ENCODE measurements at regions not wholly inside any gene's neighbourhood (a gene's known extent, or its start where the extent isn't known, plus 50 kb on each side); places are given as distances from the start of the nearest gene placed in this dataset.

- no peak overlapping the region for H3K4me3 ChIP-seq (ENCODE audit: insufficient read depth, low read depth, low read length)
- no peak overlapping the region for H4K8ac ChIP-seq (ENCODE audit: low read depth in 2 of 2, low read length in 2 of 2)
- dilution Hi-C loops (cut with HindIII; ENCODE audit: low sequenced_read_pairs, unreplicated experiment) (no loop called here), in situ Hi-C loops (cut with MboI; ENCODE audit: low sequenced_read_pairs) (no loop called here), intact Hi-C loops (cut with micrococcal nuclease) (no loop called here)
- H4K20me1 ChIP-seq (ENCODE audit: insufficient read depth, low read length) = no peaks in the 10 kb centered on the region
- H4K91ac ChIP-seq (ENCODE audit: insufficient read depth, low read depth, low read length) = no peak overlapping the region
- no peak overlapping the region for H3K4me2 ChIP-seq (ENCODE audit: low read depth, low read length)
- no peak overlapping the region for H3K4ac ChIP-seq (ENCODE audit: low read depth, low read length)
- no peak overlapping the region for H3K56ac ChIP-seq (ENCODE audit: extremely low read depth, insufficient read depth, low read length)
- H3K79me1 ChIP-seq (ENCODE audit: low read depth in 1 of 2, low read length in 2 of 2) = no peaks in the 10 kb centered on the region
- no peak overlapping the region for H3K27ac ChIP-seq (ENCODE audit: insufficient read depth, low read length)
- WGBS, 2 experiments (ENCODE audit: extremely low coverage in 2 of 2, insufficient read length in 1 of 2) = no CpG with 5 or more reads among the region's 2 CpGs
- no peak overlapping the region for H4K5ac ChIP-seq (ENCODE audit: low read depth, low read length)
- H2AK9ac ChIP-seq (replicated peaks; ENCODE audit: low read depth, low read length, poor library complexity) = no peak overlapping the region
- BruUV-seq (replicated peaks) = no TSS peak
- no peak overlapping the region for H2AK5ac ChIP-seq (ENCODE audit: low read depth, low read length)
- no peak overlapping the region for H2BK15ac ChIP-seq (ENCODE audit: low read depth, low read length)
- H2BK5ac ChIP-seq (ENCODE audit: low read depth, low read length, poor library complexity, severe bottlenecking) = no peak overlapping the region
- H3K9me3 ChIP-seq (ENCODE audit: control insufficient read depth, insufficient read depth, low read length) = no peaks in the 10 kb centered on the region
- no peaks in the 10 kb centered on the region for H3K36me3 ChIP-seq (ENCODE audit: control insufficient read depth, insufficient read depth, low read length)
- DNase-seq = peak; percentile 20
- H3K18ac ChIP-seq (ENCODE audit: low read depth, low read length) = no peak overlapping the region
- no peak overlapping the region for H2AFZ ChIP-seq (replicated peaks; ENCODE audit: low read length, poor library complexity)
- no peak overlapping the region for H2BK20ac ChIP-seq (ENCODE audit: low read depth, low read length)
- POLR2A ChIA-PET (ENCODE audit: unreplicated experiment) = no interaction called here
- no peak overlapping the region for H2BK120ac ChIP-seq (ENCODE audit: low read depth, low read length)
- H3K27me3 ChIP-seq (ENCODE audit: control insufficient read depth, insufficient read depth, low read length) = peaks cover 17% of the 10 kb centered on the region
- H3K23ac ChIP-seq (ENCODE audit: low read depth, low read length) = no peak overlapping the region
- CTCF ChIA-PET = no interaction called here
- no peaks in the 10 kb centered on the region for H3K4me1 ChIP-seq (ENCODE audit: control insufficient read depth, insufficient read depth, low read length)
- no peak overlapping the region for H3K14ac ChIP-seq (replicated peaks; ENCODE audit: low read depth, low read length)
- no peak for ATAC-seq (ENCODE audit: low read depth)
- H3K9me1 ChIP-seq (ENCODE audit: insufficient read depth, low read length) = no peaks in the 10 kb centered on the region
- no peak overlapping the region for H3K9ac ChIP-seq (ENCODE audit: low read depth, low read length)
- TF ChIP-seq POLR2A (IDR thresholded peaks at IDR 0.05; ENCODE audit: low read depth, low read length) (no peak), CTCF (conservative IDR thresholded peaks at IDR 0.05; ENCODE audit: low read depth, low read length) (no peak), SMC3 (IDR thresholded peaks at IDR 0.05; ENCODE audit: low read depth, low read length) (no peak), RCOR1 (IDR thresholded peaks at IDR 0.05; ENCODE audit: insufficient replicate concordance, low read length) (no peak), BHLHE40 (IDR thresholded peaks at IDR 0.05; ENCODE audit: low read depth, low read length) (no peak), CEBPB (IDR thresholded peaks at IDR 0.05; ENCODE audit: low read depth, low read length) (no peak), CHD1 (IDR thresholded peaks at IDR 0.05; ENCODE audit: low read depth, low read length) (no peak), RFX5 (IDR thresholded peaks at IDR 0.05; ENCODE audit: low read depth, low read length) (no peak), MXI1 (IDR thresholded peaks at IDR 0.05; ENCODE audit: borderline replicate concordance, low read depth, low read length) (no peak), FOS (IDR thresholded peaks at IDR 0.05; ENCODE audit: low read depth, low read length) (no peak), RAD21 (IDR thresholded peaks at IDR 0.05; ENCODE audit: low read length) (no peak), ELK1 (IDR thresholded peaks at IDR 0.05; ENCODE audit: borderline replicate concordance, low read depth, low read length) (no peak), USF2 (IDR thresholded peaks at IDR 0.05; ENCODE audit: low read depth, low read length) (no peak), NFE2L2 (IDR thresholded peaks at IDR 0.05; ENCODE audit: low read depth, low read length) (no peak), MAZ (IDR thresholded peaks at IDR 0.05; ENCODE audit: borderline replicate concordance, low read depth, low read length) (no peak), MAFK (IDR thresholded peaks at IDR 0.05; ENCODE audit: low read depth, low read length) (no peak)
These were observed 170.7 kb upstream of the CDKN3 start for GRCh38 chr14:54226103-54226502.
